ENCODE measurements at regions not wholly inside any gene's neighbourhood (a gene's known extent, or its start where the extent isn't known, plus 50 kb on each side); places are given as distances from the start of the nearest gene placed in this dataset.

DNA sequence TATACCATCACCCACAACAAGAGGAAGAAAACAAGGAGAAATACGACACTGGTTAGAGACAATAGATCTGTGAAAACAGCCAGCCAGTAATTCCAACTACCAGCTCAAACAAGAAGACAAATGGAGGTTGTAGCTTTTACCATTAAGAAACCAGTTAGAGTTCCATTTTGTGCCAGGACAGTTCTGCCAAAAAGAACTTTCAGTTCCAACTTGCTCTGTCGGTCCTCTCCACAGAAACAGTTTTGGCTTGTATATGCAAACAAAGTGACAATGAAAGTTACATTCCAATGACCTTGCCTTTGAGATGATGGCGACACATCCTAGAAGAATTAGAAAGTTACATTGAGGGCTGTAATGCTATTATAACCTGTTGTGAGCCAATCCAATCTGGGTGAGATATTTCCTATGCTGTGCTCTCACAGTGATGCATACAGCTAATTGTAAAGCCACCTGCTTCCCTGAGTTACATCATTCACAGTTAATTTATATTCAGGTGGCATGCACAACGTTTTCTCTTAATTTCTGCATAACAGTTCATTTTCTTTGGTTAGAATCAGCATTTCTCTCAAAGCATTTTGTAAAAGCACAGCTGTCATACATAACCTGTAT lies 1378.4 kb upstream of the PIK3C3 start:
- DNase-seq (ENCODE audit: low read depth, low spot score), result no peak

DNA sequence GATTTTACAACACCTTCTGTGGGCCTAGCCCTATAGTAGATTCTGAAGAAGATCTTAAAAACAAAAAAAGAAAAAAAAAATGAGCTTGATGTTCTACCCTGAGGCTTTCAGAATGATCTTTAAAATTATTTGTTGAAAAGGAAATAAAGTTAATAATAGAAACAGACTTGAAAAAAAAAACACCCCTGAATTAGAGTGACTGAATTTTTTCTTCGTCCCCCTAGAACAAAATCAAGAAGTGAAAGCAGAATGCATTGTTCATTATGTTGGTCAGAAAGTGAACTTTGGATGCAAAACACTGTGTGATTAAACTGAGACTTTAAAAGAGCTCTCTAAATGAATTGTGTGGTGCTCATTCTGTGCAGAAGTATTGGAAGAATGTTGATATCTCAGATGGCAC lies 1384.4 kb upstream of the PIK3C3 start:
- DNase-seq (ENCODE audit: low read depth, low spot score), result no peak

DNA sequence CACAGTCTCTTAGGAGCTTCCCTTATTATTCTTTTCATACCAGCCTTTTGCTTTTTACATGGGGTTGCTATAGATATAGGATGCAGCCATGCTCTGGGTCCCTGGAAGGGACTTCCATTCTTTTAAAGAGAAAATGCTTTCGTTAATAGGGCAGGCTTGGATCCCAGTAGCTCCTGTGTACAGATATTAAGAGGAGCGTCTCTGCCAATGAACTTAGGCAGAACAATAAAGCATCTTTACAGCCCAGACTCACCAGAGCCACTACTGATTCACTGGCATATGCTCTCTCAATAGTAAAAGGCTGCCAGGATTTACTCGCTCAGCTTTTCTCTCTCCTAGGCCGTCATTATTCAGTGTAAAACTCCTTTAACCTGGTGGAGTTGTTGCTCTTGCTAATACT lies 1385.4 kb upstream of the PIK3C3 start:
- DNase-seq (ENCODE audit: low read depth, low spot score), result no peak

DNA sequence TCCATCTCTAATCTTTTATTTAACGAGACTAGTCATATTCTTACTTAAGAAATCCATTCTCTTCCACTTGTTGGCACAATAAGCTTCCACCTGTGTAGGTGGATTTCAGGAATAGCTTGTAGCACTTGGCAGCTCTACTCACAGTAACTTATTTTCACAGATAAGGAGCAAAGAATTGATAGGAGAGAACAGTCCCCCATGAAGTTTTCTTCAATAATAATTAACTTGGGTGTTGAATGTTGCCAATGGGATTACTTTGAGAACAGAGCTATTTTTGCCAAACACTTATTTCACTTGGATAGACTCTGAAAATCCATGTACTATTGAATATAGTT lies 1388.6 kb upstream of the PIK3C3 start:
- DNase-seq (ENCODE audit: low read depth, low spot score), result no peak

DNA sequence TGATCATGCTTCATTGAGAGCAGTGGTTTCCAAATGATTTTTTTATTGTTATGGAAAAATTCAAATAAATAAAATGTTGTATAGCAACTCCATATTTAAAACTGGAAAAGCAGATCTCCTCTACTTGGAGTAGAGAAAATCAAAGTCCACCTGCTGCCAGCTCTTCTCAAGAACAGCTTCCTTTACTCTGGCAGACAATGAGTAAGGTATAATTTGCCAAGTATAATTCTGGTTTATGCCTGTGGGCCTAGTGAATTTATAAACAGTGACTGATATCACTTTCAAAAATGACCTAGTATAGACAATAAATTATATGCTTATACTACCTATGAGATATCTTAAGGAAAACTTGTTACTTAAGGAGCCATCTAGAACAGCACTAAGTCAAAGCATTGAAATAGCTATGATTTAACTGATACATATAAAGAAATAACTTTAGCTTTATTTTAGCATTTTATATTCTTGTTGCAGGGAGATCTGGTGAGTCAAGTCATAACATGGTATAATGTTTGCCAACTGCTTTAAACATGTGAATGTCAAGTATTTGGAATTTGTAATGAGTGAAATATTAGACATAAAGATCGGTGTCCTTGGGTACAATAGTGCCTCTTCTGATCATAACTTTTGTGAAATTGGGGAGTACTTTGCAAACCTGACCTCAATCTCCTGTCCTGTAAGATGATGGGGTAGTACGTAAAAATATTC lies 1389.1 kb upstream of the PIK3C3 start:
- no peak for DNase-seq (ENCODE audit: low read depth, low spot score)

DNA sequence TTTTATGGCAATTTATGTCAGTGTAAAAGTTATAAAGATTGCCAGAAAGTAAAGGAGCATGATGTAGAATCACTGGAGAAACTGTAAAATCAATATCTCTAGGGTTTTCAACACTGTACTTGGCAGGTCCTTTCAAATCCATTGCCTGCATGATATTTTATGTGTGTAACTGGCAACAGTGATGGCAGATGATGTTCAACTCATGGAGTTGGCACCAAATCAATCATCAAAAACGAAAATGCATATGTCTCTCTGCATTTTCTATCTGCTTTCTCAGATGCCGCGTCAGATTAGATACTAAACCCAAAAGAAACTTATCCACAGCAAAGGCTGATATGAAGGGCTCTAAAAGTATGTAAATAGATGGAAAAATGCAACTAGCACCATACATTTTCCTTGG lies 1395.5 kb upstream of the PIK3C3 start:
- no peak for DNase-seq (ENCODE audit: low read depth, low spot score)

DNA sequence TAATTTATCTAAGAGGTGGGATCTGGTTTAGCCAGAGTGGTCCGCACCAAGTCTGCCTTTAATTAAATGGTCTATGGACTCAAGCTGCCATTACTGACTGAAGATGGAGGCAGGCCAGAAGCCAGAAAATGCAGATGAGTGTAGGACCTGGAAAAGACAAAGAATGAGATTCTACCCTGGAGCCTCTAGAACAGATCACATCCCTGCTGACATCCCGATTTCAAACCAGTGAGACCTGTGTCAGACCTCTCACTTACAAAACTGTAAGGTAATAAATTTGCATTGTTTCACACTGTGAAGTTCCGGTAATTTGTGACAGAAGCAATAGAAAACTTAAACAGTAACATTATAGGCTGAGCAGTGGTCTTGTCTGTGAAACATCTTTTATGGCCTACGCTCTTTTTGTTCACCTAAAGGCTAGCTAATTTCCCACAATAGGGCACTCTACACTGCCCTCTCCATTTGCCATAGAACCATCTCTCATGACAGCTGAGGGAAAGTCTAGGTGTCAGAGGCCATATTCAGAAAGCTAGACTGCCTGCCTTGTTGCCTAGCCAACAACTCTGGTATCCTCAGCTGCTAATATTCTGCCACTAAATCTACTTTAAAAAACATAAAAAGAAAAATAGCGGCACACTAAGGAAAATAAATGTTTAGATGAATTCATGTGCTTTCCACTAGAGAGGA lies 1396.2 kb upstream of the PIK3C3 start:
- DNase-seq (ENCODE audit: low read depth, low spot score), result no peak

DNA sequence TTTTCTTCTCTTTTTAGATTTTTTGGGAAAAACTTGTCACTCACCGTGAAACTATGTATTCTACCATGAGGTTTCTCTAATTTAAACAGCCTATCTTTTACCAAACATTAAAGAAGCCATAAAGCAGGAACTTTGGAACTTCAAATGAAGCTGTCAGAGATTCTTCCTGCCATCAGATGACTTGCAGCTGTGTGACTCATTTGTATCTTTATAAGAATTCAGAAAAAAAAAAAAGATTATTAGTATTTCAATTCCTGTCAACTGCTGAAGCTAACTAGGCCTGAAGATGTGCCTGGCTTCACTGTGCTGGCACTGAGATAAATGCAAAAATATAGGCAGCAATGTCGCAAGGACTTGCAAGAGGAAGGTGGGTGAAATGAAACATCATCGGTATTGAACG lies 1399.1 kb upstream of the PIK3C3 start:
- no peak for DNase-seq (ENCODE audit: low read depth, low spot score)

DNA sequence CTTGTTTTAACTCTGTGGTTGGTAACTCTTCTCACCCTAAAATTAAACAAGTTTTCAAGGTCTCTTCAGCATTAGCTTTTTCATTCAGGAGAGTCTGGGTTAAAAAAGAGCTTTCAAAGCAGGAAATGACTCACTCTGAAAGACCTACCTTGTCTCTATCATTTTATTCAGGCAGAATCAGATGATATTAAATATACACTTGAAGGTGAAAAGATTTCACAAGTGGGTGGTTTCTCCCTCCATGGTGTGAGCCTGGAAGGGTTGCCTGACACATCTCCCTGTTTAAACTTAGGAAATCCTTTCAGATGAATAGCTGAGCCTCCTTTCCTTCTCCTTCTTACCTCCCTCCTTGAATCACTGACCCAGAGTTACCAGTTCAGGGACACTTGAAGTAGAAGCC lies 1402.0 kb upstream of the PIK3C3 start:
- no peak for DNase-seq (ENCODE audit: low read depth, low spot score)

DNA sequence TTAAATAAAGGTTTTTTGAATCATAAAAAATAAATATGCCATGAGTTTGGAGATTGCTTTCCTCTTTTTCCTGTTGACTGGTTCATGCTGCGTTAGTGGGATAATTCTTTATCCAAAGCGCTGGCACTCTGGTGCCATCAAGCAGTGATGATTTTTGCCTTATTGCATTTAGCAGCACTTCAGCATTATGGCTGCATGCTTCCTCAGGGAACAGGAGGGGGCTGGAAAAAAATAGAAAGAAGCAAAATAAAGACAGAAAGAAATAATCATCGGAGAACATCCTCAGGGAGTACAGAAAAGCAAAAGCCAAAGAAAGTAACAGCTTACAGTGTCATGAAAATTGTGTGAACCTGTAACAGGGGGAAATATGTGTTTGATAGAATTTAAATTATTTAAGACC lies 1408.2 kb upstream of the PIK3C3 start:
- DNase-seq (ENCODE audit: low read depth, low spot score), result no peak

DNA sequence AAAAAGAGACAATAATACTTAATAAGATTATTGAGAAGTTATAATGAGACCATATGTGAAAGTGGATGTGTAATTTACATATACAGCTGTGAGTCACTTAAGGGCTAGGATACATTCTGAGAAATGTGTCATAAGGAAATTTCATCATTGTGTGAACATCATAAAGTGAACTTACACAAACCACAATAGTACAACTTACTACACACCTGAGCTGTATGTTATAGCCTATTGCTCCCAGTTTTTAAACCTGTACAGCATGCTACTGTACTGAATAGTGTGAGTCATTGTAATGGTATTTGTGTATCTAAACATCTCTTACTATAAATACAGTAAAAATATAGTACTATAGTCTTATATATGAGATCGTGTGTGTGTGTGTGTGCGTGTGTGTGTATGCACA lies 1420.3 kb upstream of the PIK3C3 start:
- DNase-seq (ENCODE audit: low read depth, low spot score), result no peak

DNA sequence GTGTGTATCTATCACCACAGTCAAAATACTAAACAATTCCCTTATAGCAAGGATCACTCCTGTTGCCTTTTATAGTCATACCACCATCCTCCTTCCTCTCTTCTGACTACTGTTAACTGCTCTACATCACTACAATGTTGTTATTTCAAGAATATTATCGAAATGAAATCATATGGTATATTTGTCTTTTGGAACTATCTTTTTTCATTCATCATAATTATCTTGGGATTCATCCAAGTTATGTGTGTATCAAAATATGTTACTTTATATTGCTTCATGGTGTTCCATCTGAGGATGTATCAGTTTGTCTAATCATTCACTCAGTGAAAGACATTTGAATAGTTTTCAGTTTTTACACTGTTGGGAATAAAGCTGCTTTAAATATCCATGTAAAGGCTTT lies 1423.0 kb upstream of the PIK3C3 start:
- DNase-seq (ENCODE audit: low read depth, low spot score), result no peak

DNA sequence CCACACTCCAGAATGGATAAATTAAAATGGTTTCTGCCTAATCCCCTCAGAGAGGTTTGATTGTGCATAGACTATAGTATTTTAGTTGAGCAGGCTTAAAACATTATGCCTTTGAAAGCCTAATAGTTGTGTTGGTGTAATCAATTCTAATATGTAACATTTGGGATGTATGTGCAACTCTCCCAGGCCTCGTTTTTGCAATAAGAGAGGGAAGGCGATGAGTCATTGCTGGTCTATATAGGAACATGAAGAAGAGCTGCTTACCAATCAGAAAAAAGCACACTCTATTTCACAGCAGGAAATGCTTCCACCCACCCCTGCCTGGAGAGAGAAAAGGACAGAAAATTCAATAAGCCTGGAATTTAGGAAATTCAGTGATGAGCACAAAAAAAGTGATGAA lies 1424.0 kb upstream of the PIK3C3 start:
- DNase-seq (ENCODE audit: low read depth, low spot score), result no peak

DNA sequence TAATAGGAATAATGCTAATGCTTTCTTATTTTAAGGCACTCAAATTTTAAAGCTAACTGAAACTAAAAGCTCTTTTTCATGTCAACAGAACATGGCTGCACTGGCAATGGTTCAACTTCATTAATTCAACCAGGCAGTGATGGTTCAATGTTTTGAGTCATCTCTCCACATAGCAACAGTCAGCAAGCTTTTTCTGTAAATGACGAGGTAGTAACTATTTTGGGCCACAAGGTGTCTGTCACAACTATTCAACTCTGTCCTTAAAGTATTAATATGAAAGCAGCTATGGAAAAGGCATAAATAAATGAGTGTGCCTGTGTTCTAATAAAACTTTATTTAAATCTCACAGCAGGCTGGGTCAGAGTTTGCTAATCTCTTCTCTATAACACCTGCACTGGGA lies 1425.6 kb upstream of the PIK3C3 start:
- DNase-seq (ENCODE audit: low read depth, low spot score), result no peak

DNA sequence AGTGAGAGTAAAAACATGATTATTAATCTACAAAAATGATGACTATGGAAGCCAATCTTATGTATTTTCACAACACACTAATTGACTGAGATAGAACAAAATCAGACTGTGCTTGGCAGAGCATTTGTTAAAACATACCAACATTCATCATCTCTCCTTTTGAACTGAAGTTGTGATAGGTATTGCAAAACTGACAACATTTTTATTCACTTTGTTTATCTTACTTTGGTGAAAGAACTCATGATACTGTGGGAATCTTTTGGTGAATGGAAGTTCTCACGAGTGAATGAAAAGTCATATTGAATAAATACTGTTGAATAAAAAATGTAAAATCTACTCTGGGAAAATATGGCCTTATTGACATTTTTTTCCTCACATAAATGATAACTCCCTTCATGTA lies 1430.2 kb upstream of the PIK3C3 start:
- no peak for DNase-seq (ENCODE audit: low read depth, low spot score)

DNA sequence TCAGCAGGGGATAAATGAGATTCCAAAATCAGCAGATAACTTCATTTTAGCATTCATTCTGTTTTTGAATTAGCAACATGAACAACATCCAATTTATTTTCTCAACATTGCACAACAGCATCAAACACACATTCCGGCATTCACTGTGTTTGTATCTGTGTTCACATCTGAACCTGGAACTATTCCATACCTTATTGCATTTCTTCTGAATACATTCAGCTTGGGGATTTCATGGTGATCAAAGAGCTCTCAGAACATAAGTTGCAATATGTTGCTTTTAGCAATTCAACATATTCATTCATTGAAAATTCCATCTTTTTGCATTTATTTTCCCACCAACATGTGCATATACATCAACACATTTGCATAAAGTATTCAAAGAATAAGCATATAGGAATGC lies 1431.7 kb upstream of the PIK3C3 start:
- DNase-seq (ENCODE audit: low read depth, low spot score), result no peak

DNA sequence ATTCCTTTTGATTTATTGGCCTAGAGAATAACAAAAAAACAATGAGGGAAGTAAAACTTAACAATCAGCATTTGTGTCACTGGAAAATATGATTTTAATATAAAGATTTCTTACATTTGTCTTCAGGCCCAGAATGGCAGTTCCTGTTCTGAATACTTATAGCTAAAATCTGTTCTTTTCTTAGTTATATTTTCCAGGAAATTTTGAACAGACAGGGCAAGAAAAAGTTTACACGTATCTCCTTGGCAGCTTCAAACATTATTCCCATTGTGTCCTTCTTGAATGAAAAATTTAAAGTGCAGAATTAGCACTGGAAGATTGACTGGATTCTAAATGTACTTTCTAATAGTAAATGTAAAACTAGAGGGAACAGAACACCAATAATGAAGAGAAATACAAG lies 1454.0 kb upstream of the PIK3C3 start:
- no peak for DNase-seq (ENCODE audit: low read depth, low spot score)

DNA sequence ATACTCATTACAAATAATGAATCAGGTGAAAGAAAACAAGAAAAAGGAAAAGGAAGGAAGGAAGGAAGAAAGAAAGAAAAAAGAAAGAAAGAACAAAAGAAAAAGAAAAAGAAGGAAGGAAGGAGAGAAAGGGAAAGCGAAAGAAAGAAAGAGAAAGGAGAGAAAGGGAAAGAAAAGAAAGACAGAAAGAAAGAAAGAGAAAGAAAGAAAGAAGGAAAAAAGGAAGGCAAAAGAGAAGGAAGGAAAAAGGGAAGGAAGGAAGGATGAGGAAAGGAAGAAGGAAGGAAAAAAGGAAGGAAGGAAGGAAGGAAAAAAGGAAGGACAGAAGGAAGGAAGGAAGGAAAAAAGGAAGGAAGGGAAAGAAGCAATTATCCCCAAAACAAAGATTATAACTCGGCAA lies 1460.4 kb upstream of the PIK3C3 start:
- no peak for DNase-seq (ENCODE audit: low read depth, low spot score)

DNA sequence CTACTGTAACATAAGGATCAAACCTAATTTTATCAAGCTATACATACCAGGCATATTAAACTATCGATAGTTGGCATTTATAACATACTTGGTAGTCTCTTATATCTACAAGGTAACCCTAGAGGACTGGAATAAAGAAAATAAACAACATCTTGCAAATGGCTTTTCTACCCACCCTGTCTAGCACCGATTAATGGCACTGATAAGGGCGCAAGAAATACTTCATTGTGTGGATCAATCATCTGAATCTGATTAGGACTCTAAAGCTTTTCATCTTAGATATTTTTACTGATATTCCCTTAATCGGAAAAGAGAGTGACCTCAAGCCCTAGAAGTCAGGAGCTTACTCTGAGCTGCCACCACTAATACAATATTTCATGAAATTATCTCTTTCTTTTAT lies 1461.7 kb upstream of the PIK3C3 start:
- DNase-seq (ENCODE audit: low read depth, low spot score), result no peak

DNA sequence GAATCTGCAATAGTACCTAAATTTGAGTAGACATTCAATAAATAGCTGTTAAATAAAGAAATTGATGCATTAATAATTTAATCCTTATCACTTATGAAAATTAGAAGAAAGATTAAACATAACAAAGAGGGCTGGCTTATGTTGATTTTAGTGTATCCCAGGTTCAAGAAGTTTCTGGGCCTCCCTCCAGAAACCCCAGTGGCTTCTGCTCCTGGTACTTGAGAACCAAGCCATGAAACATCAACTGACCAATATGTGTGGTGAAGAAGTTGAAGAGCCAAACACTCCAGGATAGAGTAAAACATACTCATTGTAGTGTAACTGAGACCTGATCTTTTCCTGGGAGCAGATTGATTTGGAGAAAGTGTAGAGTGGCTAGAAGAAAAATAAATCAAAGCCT lies 1465.7 kb upstream of the PIK3C3 start:
- no peak for DNase-seq (ENCODE audit: low read depth, low spot score)

DNA sequence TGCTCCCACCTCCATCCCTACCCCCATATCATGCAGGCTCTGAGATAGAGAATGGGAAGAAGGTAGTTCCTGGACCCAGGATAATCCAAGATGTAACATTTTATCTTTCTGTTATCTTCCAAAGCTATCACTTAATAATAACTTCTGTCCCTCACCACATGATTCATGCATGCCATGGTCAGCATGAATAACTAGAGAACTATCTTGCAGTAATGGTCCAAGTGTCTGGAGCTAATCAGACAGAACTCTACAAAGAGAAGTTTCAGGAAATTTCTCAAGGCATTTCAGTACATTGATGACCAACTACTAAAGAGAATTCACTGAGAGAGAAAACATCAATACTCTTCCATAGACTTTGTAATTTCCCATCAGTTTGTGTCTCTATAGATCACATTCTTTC lies 1469.7 kb upstream of the PIK3C3 start:
- DNase-seq (ENCODE audit: low read depth, low spot score), result no peak

DNA sequence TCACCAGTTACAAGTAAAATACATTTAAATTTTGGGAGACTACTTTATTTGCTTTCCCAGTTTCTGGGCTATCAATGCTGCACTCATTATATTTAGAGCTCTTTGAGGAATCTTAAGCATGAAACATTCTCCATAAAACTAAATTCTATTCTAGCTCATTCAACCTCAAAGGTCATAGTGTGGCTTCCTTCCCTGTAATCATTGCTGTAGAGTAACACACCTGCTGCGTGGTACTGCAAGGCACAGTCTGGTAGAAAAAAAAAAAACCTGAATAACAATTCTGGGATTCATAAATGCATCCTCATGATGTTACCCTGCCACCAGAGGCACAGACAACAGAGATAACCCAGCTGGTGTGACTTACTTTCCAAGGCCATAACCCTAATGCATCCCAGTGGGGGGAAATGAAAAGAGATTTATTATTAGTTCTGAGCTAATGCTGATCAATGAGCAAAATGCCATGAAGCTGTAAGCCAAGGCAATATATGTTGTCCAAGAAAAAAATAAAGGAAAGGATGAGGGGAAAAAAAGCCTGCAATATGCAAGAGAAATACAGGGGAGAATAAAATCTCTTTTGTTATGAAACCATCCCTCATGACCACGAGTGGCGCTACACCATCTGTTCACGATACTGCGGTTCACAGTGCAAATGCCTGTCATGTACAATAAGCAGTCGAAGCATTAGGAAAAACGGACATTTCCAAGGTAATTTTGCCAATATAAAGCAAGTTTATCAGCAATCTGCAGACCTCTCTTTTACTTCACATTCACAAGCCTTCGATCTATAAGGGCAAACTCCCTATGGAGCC lies 1481.6 kb upstream of the PIK3C3 start:
- DNase-seq (ENCODE audit: low read depth, low spot score), result no peak

DNA sequence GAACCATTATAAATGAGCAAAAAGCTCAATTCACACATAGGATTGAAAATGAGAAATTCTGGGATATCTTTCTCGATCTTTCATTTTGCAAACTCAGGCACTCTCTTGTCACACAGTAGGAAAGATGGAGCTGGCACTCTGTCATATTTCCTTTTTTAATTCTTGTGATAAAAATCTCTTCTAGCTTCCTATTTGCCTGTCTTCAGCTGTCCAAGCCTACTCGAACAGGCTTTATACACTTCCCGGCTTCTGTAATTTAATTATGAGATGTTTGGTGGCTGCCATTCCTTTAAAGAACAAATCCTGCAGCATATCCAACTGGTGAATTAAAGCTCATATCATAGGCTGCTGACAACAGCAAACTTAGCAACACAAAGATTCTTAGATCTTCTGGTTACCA lies 1484.3 kb upstream of the PIK3C3 start:
- DNase-seq (ENCODE audit: low read depth, low spot score), result no peak
